Brain microvascular endothelial cell (primary cell): ENCODE measurements at regions not wholly inside any gene's neighbourhood (a gene's known extent, or its start where the extent isn't known, plus 50 kb on each side); places are given as distances from the start of the nearest gene placed in this dataset.
"Not testable (repeated sequence)": the region's sequence is repeated elsewhere in the genome, so short reads cannot be mapped to it uniquely, and the experiment has no call there.

Experiments
- DNase-seq: peaks from one replicate; pipeline ENCODE4 v3.0.0-alpha.2; 2020
- H3K27ac ChIP-seq: fragments of 250-450 bp; sonication (Bioruptor Pico); 2 replicates; pipeline ENCODE4 v1.5.1; 2020; ENCODE audit warnings: mild to moderate bottlenecking, moderate library complexity
- H3K27me3 ChIP-seq: fragments of 250-450 bp; sonication (Bioruptor Pico); replicated peaks from 2 replicates; pipeline ENCODE4 v1.5.1; 2020; ENCODE audit warnings: mild to moderate bottlenecking
- H3K36me3 ChIP-seq: fragments of 250-450 bp; sonication (Bioruptor Pico); replicated peaks from 2 replicates; pipeline ENCODE4 v1.5.1; 2020; ENCODE audit warnings: mild to moderate bottlenecking
- H3K4me3 ChIP-seq: 2 replicates; pipeline ENCODE4 v1.5.1; 2011; ENCODE audit warnings: low read depth, mild to moderate bottlenecking, control low read depth, low read length, moderate library complexity
- CTCF ChIP-seq: IDR thresholded peaks from 2 replicates; pipeline ENCODE4 v1.5.1; 2011; ENCODE audit warnings: low read depth, mild to moderate bottlenecking, moderate library complexity, low read length, control low read depth, inconsistent platforms; ENCODE audit errors: missing control alignments
- in situ Hi-C: cut with HindIII; loops from 2 replicates; pipeline ENCODE4 v1.10.0; 2017; ENCODE audit warnings: low sequenced_read_pairs, low pct_ligation_motif_present

GRCh38 chr13:107612376-107612775 lies 603.0 kb downstream of the LIG4 start:
- Histone ChIP-seq H3K27ac (no peak overlapping the region), H3K36me3 (no peaks in the 10 kb centered on the region), H3K4me3 (no peak overlapping the region), H3K27me3 (no peaks in the 10 kb centered on the region)
- no peak for DNase-seq
- no peak for TF ChIP-seq CTCF
- in situ Hi-C loops, result no loop called here

GRCh38 chr13:107608736-107609135 lies 606.6 kb downstream of the LIG4 start:
- no peak for TF ChIP-seq CTCF
- Histone ChIP-seq H3K4me3 (no peak overlapping the region), H3K36me3 (no peaks in the 10 kb centered on the region), H3K27me3 (no peaks in the 10 kb centered on the region), H3K27ac (no peak overlapping the region)
- DNase-seq, result no peak
- in situ Hi-C loops, result no loop called here

GRCh38 chr13:107600971-107601370 lies 614.4 kb downstream of the LIG4 start:
- H3K27me3 ChIP-seq, result no peaks in the 10 kb centered on the region
- DNase-seq, result no peak
- H3K4me3 ChIP-seq, result no peak overlapping the region
- TF ChIP-seq CTCF, result no peak
- H3K27ac ChIP-seq, result no peak overlapping the region
- no peaks in the 10 kb centered on the region for H3K36me3 ChIP-seq
- in situ Hi-C loops, result no loop called here

GRCh38 chr13:107596306-107596705 lies 619.0 kb downstream of the LIG4 start:
- H3K36me3 ChIP-seq, H3K27ac ChIP-seq, in situ Hi-C loops, H3K27me3 ChIP-seq, H3K4me3 ChIP-seq: not testable (repeated sequence)
- DNase-seq, result peak; percentile 25

- Histone ChIP-seq H3K36me3 (no peaks in the 10 kb centered on the region), H3K27me3 (no peaks in the 10 kb centered on the region), H3K4me3 (no peak overlapping the region), H3K27ac (no peak overlapping the region)
- DNase-seq, result no peak
- TF ChIP-seq CTCF, result no peak
- in situ Hi-C loops, result no loop called here
Observed at GRCh38 chr13:107590556-107590955, 624.8 kb downstream of the LIG4 start.

- no peak overlapping the region for H3K4me3 ChIP-seq
- H3K27me3 ChIP-seq, result no peaks in the 10 kb centered on the region
- no peaks in the 10 kb centered on the region for H3K36me3 ChIP-seq
- H3K27ac ChIP-seq, result no peak overlapping the region
- in situ Hi-C loops, result no loop called here
- no peak for DNase-seq
- no peak for TF ChIP-seq CTCF
Observed at GRCh38 chr13:107587681-107588080, 627.7 kb downstream of the LIG4 start.
